DMS79 (cell line): ENCODE measurements at regions not wholly inside any gene's neighbourhood (a gene's known extent, or its start where the extent isn't known, plus 50 kb on each side); places are given as distances from the start of the nearest gene placed in this dataset.
"Not testable (repeated sequence)": the region's sequence is repeated elsewhere in the genome, so short reads cannot be mapped to it uniquely, and the experiment has no call there.

Experiments
- DNase-seq: peaks from one replicate; lab custom pipeline; 2025; lab: John Stamatoyannopoulos, UW

DNA sequence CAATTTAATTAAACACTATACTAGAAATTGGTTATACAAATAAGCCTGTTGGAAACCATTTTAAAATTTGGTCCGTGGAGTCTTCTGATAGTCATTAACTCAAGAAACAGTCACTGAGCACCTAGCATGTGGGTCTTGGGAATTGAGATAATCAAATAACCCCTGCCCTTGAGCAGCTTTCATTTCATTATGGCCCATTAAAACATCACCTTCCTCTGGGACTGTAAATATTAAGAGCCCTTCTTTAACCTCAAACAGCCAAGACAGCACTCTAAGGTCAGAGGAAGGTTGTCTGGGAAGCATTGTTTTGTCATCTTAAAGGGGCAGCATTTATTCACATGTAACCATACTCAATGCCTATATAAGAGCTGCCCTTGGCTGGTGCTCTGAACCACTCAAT, 610.3 kb upstream of the USP24 start:
- peak; percentile 96 for DNase-seq

DNA sequence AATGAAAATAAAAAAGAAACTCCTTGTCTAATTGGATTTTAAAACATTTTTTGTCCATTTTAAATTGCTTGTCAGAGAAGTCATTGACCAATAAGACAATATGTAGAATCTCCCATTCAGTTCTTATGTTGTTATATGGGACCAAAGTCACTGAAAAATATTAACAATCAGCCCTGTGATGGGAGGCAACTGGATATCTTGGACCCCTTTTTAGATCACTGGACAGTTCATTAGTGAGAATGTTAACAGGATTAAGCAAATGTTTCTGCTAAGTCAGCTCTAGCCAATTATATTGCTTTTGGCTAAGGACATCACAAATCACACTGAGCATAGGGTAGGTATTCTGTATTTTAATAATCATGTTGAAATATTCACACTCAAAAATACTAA, 609.1 kb upstream of the USP24 start:
- DNase-seq = no peak

DNA sequence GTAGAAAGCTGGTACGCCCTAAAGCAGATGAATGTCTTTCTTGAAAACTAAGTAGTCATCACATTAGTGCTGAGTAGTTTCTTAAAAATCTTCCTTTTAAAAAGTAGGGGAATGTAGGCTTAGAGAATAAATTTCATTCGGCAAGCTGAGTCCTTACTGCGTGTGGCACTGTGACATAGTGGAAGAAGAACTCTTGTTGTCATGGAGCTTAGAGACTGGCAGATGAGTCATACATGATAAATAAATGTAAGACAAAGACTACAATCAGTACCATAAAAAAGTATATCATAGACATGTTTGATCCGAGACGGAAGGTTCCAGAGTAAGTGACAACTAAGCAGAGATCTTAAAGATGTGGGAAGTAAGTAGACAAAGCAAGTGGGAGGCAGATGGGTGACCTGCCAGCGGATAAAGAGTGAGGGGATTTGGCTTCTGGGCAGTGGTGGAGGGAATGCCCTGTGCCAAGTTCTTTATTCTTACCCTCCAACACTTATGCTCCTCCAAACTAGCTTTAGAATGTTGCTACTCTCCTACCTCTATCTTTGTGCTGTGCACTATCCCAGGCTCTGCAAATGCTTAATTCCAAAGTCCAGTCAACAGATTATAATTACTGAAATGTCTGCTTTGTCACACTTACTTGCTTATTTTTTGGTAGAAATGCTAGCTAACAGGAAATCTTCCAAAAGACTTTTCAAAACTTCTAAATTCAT, 608.5 kb upstream of the USP24 start:
- DNase-seq = no peak

DNA sequence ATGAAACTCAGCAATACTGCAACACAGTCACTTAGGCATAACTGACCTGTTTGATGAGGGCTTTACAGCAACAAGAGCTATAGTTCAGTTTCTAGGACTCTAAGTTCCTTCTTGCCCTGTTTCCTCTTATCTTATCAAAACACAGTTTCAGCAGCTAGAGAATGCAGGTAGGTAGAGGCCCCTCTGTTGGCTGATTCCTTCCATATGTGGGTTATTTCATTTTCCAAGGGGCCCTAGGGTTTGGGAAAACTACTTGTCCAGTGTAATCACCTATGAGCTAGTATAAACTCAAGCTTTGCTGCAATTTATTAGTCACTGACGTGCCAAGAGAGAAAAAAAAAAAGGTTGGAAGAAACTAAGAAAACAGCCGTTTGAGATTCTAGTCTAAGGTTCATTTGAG, 607.7 kb upstream of the USP24 start:
- DNase-seq = no peak

DNA sequence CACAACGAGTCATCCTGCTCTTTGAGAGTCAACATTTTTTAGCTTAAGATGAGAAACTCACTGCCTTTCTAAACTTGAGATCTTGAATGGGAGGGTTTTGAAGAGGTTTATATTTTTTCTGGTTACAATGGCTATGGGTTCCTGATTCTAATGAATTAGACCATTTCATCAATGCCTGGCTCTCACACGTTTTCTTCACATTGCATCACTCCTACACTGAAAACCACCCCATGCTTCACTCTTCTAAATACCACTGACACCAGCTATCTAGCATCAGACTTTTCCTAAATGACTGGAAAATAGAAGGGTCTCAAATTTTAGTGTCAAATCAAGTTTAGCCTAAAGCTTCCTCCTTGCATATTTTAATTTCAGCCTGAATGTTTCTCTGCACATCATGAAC, 606.1 kb upstream of the USP24 start:
- no peak for DNase-seq

DNA sequence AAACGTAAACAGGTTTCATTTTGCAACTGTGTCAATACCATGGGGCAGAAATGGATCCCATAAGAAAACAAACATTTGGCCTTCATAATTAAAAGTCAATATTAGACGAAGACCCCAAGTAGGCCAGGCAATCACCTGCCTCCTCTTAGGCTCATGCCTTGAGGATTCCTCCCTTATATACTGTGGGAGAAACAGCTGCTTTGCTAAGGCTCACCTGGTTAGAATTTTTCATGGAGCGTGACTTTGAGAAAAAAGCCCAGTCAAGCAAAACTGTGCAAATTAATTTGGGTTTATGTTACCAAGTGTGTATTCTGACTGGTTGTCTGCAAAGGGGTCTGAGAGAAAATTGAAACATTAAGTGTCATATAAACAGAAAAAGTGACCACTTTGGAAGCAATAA, 605.3 kb upstream of the USP24 start:
- peak; percentile 98 for DNase-seq

DNA sequence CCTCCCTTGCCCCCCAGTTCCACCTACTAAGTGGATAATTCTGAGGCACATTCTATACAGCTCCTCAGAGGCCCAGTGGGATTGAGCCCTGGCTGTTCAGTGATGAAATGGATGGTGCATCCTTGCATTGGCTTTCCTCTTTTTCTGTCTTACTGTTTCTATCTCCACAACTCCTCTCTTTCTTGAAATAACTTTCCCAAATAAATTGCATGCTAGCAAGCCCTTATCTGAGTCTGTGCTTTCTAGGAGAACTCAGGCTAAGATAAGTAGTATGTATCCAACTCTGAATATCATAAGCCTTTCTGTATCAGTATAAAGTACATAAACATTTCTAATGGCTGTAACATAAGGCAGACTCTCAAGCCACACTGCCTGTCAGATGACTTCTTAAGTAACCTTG, 603.8 kb upstream of the USP24 start:
- DNase-seq = no peak

DNA sequence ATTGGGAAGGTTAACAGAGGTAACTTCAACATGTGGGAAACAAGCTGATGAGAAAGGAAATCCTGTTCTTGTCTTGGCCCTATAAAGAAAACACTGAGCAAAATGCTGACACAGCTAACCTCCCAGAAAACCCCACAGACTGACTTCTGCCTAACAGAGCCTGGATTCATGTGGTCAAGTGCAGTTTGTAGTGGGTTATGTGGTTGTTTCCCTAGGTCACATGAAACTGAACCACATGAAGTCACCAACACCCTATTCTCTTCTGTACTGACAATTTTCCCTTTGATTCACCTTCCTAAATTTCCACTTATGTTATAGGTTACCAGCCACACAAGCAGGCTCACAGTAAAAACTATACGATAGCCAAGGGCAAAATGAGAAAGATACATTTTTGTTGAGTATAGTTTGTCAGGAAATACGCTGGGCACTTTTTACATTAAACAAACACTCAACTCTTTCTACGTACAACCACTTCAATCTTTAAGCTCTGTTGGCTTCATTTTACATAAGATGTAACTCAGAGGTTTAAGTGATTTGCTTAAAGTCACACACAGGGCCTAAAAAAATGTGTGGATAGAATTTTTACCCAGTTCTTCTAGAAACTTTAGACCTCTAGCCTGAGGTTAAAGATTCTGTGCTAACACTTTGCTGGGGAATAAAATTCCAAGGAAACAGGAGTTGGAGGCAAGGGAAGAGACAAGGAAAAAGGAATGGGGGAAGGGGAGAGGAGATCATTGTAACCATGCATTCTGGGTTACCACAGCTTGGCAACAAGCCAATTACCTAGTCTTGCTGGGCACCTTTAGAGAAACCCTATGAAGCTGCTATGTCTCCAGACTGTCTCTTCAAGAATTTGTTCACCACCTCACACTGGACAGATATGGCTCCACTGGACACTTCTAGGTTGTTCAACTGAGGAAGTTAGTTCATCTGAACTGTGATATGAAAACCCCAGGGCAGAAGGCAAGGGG, 601.6 kb upstream of the USP24 start:
- peak; percentile 52 for DNase-seq

DNA sequence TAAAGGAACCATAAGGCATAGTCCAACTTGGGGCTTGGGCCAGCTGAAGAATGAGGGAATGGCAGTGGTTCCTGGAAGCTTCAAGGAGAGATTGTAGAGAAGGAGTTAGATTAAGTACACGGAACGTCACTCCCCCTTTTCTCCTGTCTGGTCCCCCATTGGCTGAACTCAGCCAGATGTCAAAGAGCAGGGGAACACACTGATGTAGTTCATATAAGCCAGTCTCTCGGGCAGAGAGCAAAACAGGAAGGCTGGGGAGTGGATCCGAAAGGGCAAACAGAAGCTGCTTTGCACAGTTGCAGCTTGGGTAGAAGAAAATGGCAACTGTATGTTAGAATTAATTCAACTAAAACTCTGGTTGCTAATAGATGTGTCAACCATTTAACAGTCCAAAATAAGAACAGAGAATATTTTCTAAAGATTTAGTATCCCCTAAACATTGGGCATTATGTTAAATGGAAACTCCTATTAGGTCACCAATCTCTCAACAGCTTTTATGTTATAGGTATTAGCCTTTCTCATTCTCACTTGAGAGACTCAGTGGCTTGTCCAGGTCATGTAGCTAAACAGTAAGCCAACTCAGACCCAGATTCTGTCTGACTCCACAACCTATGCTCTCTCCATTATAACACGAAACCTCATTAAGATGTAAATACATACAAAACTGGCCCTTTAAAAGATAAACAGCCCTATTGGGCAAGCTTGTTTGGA, 600.7 kb upstream of the USP24 start:
- no peak for DNase-seq

DNA sequence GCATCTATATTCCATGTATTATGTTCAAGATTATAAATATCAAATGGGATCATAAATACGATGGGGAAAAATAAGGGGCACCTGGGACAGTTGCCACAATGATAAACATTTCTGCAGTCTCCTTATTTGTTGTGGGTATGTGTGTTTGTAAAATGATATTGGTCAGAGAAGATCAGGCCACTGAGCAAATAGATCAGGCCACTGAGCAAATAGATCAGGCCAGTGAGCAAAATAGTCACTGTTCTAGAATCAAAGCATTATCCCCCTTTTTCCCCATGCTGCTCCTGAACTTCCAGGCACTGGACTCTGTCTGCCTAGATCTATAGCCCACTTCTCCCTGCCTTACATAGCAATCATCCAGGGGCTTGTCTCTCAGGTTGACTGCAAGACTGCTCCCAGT, 599.8 kb upstream of the USP24 start:
- DNase-seq = no peak

DNA sequence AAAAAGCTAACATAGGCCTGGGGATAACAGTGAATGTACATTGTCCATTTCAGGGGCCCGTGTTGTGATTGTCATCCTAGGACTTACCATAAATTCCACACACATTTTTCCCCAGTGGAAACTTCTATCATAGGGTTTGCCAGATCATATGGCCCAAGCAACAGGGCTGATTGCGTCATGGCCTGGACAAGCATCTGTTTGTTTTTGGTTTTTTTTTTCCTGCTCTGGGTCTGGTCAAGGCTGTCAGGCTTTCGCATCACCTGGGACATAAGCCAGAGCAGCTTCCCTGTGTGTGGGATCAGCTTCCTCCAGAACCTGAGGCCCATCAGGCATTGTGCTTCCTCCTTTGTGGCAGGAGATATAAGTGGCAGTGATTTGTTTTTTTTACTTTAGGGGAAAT, 598.5 kb upstream of the USP24 start:
- DNase-seq = no peak

DNA sequence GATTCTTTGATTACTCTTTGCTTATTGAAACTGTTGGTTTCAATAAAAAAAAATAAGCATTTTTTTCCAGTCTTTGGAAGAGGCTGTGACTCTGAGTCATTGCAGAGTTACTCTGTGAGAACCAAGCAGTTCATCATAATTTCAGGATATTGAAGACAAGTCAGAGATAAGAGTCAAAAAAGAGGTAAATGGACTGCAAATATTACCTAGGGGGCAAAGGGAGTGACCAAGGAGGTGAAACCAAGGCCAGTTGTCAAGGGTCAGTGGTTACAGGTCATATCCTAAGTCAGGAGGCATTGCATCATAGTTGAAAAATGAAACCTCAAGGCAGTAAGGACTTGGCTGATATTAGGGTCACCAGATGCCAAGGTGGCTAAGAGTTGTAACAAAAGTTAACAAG, 597.1 kb upstream of the USP24 start:
- no peak for DNase-seq

DNA sequence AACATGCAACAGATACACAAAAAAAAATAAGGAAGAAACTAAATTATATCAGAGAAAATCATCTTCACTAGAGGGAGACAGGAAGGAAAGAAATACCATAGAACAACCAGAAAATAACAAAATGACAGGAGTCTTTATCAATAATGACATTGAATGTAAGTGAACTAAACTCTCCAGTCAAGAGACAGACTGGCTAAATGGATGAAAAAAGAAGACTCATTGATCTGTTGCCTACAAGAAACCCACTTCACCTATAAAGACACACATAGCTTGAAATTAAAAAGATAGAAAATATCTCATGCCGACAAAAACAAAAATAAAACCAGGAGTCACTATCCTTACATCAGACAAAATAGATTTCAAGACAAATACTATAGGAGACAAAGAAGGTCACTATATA, 593.1 kb upstream of the USP24 start:
- DNase-seq = no peak

DNA sequence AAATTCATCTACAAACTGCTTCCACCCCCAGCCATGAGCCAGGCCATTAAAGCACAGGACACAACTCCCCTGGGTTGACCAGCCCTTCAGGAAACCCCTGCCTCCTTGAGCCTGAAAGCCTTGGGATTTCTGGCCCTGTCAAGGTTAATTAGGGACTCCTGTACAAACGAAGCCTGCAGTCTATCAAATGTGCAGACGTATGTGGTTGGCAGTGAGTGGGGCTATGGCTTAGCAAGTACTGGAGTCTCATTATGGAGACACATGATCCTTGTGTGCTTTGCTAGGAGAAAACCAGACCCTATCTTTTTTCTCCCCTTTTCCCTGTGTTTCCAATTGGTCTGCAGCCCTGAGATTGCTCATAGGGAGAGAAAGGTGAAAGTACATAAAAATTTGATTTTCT, 588.3 kb upstream of the USP24 start:
- no peak for DNase-seq

DNA sequence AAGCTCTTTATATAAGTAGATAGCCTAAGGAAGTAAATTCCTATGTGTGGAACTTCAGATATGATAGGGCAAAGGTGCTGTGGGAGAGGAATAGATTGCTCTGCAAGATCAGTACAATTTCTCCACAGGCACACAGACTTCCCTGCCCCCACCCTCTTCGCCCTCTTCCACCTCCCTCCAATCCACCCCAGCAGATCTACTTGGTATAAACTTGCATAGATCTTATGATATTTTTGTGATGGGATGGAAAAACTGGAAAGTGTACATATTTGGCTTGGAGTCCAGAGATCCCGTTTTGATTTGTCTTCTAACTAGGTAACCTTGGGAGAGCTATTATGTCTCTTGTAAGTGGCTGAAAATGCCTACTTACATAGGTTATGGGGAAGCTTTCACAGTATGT, 586.3 kb upstream of the USP24 start:
- no peak for DNase-seq

DNA sequence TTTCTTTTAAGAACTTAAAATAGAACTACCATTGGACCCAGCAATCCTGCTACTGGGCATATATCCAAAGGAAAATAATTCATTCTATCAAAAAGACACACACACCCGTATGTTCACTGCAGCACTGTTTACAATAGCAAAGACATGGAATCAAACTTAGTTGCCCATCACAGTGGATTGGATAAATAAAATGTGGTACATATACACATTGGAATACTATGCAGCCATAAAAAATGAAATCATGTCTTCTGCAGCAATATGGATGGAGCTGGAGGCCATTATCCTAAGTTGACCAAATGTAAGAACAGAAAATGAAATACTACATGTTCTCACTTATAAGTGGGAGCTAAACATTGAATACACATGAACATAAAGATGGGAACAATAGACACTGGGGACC, 585.3 kb upstream of the USP24 start:
- DNase-seq = no peak

DNA sequence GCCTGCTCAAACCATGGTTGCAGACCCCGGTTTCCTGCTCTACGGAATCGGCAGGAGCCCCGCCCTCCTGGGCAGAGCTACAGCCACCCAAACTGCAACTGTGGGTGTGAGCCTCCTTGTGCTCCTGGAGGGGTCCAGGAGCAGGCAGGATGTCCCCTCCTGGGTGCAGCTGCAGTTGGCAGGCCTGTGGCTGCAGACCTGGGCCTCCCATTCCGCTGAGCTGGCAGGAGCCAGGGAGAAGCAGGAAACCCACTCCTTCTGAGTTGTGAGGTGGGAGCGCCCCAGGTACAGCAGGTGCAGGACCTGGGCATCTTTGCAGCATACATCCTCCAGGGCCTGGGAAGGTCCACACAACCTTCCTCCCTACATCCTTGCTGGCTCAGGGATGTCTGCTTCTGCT, 578.7 kb upstream of the USP24 start:
- no peak for DNase-seq

DNA sequence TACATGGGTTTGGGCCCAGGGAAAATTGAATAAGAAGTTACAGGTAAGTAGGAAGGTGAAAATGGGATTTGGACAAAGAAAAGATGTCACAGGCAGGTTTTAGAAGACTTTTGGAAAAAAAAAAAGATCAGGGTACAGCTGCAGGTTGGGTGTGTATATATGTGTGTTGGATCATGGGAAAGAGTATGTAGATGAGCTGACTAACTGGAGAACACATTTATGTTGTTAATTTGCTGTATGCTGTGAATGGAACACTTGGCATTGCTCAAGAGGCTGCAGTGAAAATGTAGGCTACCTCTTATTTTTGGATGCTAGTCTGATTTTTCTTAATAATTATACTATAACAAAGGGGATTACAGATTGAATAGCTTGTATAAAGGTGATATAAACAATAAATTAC, 577.7 kb upstream of the USP24 start:
- no peak for DNase-seq

DNA sequence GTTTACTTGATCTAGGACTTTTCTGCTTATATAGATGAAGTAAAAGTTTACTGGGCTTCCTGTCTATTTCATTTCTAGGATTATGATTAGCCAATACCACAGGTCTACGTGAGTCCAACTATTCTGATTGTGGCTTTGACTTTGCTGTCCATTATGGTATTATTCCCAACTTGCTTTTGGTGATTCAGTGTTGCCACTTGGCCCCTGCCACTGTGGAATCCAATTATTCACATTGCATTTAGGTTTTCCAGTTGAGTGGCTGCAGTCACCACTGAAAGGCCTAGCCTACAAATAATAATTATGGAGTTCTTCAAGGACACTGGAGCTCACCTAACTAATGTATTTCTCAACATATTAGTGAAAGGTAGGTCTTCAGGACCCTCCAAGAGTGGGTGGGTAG, 574.3 kb upstream of the USP24 start:
- no peak for DNase-seq

DNA sequence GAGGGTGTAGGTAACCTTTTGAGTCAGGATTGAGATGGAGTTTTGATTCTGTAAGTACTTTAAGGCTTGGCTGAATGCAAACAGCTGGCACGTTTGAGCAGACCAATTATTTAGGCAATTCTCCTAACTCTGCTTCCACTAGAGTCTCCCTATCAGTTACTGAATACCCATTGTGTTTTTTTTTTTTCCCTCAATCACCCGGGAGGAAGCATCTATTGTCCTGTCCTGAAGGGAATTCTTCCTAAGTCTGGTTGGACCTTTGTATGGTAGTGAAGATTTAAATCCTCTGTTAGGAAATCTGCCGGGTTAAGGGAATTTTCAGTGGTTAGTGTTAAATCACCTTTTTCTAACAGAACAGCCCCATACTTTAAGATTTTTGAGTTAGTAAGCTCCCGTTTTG, 571.2 kb upstream of the USP24 start:
- peak; percentile 72 for DNase-seq

DNA sequence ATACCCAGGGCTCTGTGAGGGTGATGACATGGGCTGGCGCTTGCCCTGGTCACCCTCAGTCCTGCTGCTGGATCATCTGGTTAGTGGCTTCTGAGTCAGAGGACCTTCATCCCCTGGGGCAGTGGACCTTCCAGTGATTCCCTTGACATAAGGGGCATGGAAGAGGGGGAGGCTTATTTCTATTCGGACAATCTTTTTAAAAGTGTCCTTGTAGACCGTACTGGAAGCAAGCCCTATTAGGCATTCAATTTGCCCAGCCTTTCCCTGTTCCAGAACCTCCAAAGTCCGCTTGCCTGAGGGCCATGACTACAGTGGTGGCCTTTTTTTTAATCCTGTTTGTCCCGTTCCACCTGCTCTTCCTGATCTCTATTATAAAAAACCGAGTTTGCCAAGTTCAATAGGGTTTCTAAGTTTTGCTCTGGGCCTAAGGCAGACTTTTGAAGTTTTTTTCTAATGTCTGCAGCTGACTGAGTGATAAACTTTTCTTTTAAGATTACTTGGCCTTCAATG, 569.8 kb upstream of the USP24 start:
- not testable (repeated sequence) for DNase-seq

DNA sequence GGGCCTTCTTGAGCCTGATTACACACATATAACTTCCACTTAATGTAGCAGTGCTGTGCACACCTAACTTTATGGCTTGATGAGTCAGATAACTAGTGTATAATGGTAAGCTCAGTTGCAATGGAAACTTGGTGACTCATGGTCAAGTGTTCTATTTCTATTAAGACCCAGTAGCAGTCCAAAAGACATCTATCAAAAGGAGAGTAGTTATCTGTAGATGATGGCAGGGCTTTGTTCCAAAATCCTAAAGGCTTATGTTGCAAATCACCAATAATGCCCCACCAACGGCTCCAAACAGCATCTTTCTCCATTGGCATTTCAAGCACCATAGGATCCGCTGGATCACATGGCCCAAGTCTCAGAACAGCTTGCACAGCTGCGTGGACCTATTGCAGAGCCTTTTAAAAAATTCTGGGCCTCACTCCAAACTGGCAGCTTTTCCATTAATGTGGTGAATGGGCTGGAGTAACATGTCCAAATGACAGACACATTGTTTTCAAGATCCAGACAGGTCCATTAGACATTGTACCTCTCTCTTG, 566.8 kb upstream of the USP24 start:
- DNase-seq = peak; percentile 4
